ENCODE measurements at regions not wholly inside any gene's neighbourhood (a gene's known extent, or its start where the extent isn't known, plus 50 kb on each side); places are given as distances from the start of the nearest gene placed in this dataset.

GRCh38 chr6:112800439-112800838 lies 453.3 kb downstream of the RFPL4B start:
- no peak for TF ChIP-seq CTCF (IDR thresholded peaks at IDR 0.05; ENCODE audit: borderline replicate concordance)
- no peak for DNase-seq
- Histone ChIP-seq H3K27ac (replicated peaks) (no peak overlapping the region), H3K4me3 (no peak overlapping the region), H3K27me3 (ENCODE audit: low read depth) (no peaks in the 10 kb centered on the region), H3K36me3 (no peaks in the 10 kb centered on the region), H3K9me3 (replicated peaks) (no peaks in the 10 kb centered on the region), H3K4me1 (no peaks in the 10 kb centered on the region)
- intact Hi-C loops (cut with micrococcal nuclease), result no loop called here

GRCh38 chr6:112800916-112801315 lies 453.8 kb downstream of the RFPL4B start:
- no peaks in the 10 kb centered on the region for H3K27me3 ChIP-seq (ENCODE audit: low read depth)
- H3K27ac ChIP-seq (replicated peaks), result no peak overlapping the region
- no peak for TF ChIP-seq CTCF (IDR thresholded peaks at IDR 0.05; ENCODE audit: borderline replicate concordance)
- no peak for DNase-seq
- H3K4me3 ChIP-seq, result no peak overlapping the region
- intact Hi-C loops (cut with micrococcal nuclease), result no loop called here
- no peaks in the 10 kb centered on the region for H3K4me1 ChIP-seq
- H3K36me3 ChIP-seq, result no peaks in the 10 kb centered on the region
- H3K9me3 ChIP-seq (replicated peaks), result no peaks in the 10 kb centered on the region

- no peak for DNase-seq
- no peaks in the 10 kb centered on the region for H3K4me1 ChIP-seq
- H3K9me3 ChIP-seq (replicated peaks), result no peaks in the 10 kb centered on the region
- H3K27ac ChIP-seq (replicated peaks), result no peak overlapping the region
- no peak for TF ChIP-seq CTCF (IDR thresholded peaks at IDR 0.05; ENCODE audit: borderline replicate concordance)
- no peaks in the 10 kb centered on the region for H3K27me3 ChIP-seq (ENCODE audit: low read depth)
- no peak overlapping the region for H3K4me3 ChIP-seq
- intact Hi-C loops (cut with micrococcal nuclease), result no loop called here
- no peaks in the 10 kb centered on the region for H3K36me3 ChIP-seq
Measured at GRCh38 chr6:112801468-112802080, 454.4 kb downstream of the RFPL4B start.

GRCh38 chr6:112802144-112802543 lies 455.0 kb downstream of the RFPL4B start:
- H3K27me3 ChIP-seq (ENCODE audit: low read depth), result no peaks in the 10 kb centered on the region
- H3K9me3 ChIP-seq (replicated peaks), result no peaks in the 10 kb centered on the region
- no peak overlapping the region for H3K4me3 ChIP-seq
- H3K27ac ChIP-seq (replicated peaks), result no peak overlapping the region
- no peak for DNase-seq
- TF ChIP-seq CTCF (IDR thresholded peaks at IDR 0.05; ENCODE audit: borderline replicate concordance), result no peak
- H3K4me1 ChIP-seq, result no peaks in the 10 kb centered on the region
- intact Hi-C loops (cut with micrococcal nuclease), result no loop called here
- H3K36me3 ChIP-seq, result no peaks in the 10 kb centered on the region

- Histone ChIP-seq H3K27me3 (ENCODE audit: low read depth) (no peaks in the 10 kb centered on the region), H3K9me3 (replicated peaks) (no peaks in the 10 kb centered on the region), H3K27ac (replicated peaks) (no peak overlapping the region), H3K4me1 (no peaks in the 10 kb centered on the region), H3K36me3 (no peaks in the 10 kb centered on the region), H3K4me3 (no peak overlapping the region)
- DNase-seq, result no peak
- intact Hi-C loops (cut with micrococcal nuclease), result no loop called here
- TF ChIP-seq CTCF (IDR thresholded peaks at IDR 0.05; ENCODE audit: borderline replicate concordance), result no peak
Measured at GRCh38 chr6:112804638-112805330, 457.7 kb downstream of the RFPL4B start.

All from left ventricle myocardium inferior (tissue), 1 donor.